ENCODE measurements at regions not wholly inside any gene's neighbourhood (a gene's known extent, or its start where the extent isn't known, plus 50 kb on each side); places are given as distances from the start of the nearest gene placed in this dataset.

GRCh38 chr11:92663539-92663938, 305.9 kb upstream of the MTNR1B start:
- Histone ChIP-seq H3K23me2 (ENCODE audit: insufficient read length, low read depth, low read length, poor library complexity, severe bottlenecking) (no peaks in the 10 kb centered on the region), H3K56ac (ENCODE audit: insufficient read length, low read depth, low read length) (no peak overlapping the region), H3K18ac (ENCODE audit: insufficient read length, low read depth, low read length) (no peak overlapping the region), H2BK120ac (ENCODE audit: low read depth, low read length, poor library complexity, severe bottlenecking) (no peak overlapping the region), H3K79me1 (ENCODE audit: insufficient read depth, low read depth, low read length, poor library complexity, severe bottlenecking) (no peaks in the 10 kb centered on the region), H4K91ac (ENCODE audit: insufficient read length, low read depth, low read length) (no peak overlapping the region), H3K27ac (ENCODE audit: insufficient read length, low read depth, low read length) (no peak overlapping the region), H2AFZ (ENCODE audit: low read length) (no peak overlapping the region), H3K23ac (ENCODE audit: insufficient read length, low read depth, low read length) (no peak overlapping the region), H4K5ac (ENCODE audit: insufficient read length, low read depth, low read length) (no peak overlapping the region), H2AK5ac (ENCODE audit: insufficient read length, low read length) (no peak overlapping the region), H3K9me3 (ENCODE audit: control insufficient read depth, low read depth, low read length) (no peaks in the 10 kb centered on the region), H3K4me2 (ENCODE audit: insufficient read depth, insufficient read length, low read length) (no peak overlapping the region), H3K79me2 (ENCODE audit: insufficient read depth, low read length) (no peaks in the 10 kb centered on the region), H3T11ph (ENCODE audit: low read length) (no peak overlapping the region), H3K4me1 (ENCODE audit: insufficient read depth, low read length) (peaks cover 4% of the 10 kb centered on the region; the same call in 1 of the 2 replicates), H2BK12ac (ENCODE audit: insufficient read length, low read depth, low read length) (no peak overlapping the region), H3K27me3 (ENCODE audit: insufficient read depth, low read length) (no peaks in the 10 kb centered on the region), H4K20me1 (ENCODE audit: control insufficient read depth, insufficient read depth, insufficient read length) (no peaks in the 10 kb centered on the region), H2BK5ac (ENCODE audit: insufficient read length, low read length) (no peak overlapping the region), H2BK20ac (ENCODE audit: low read depth, low read length, poor library complexity, severe bottlenecking) (no peak overlapping the region), H3K9ac (ENCODE audit: extremely low read depth, insufficient read length, low read length) (no peak overlapping the region), H4K8ac (replicated peaks; ENCODE audit: insufficient read length, low read depth, low read length) (no peak overlapping the region), H3K4ac (ENCODE audit: low read depth, low read length) (no peak overlapping the region), H3K14ac (ENCODE audit: insufficient read depth, low read length) (no peak overlapping the region), H2BK15ac (ENCODE audit: low read depth, low read length) (no peak overlapping the region)
- Mint-ChIP-seq H3K27ac (peak overlapping the region in 1 of 3 experiments; percentile 13; a peak in 1 of 7 replicates), H3K9me3 (no peaks in the 10 kb centered on the region), H3K36me3 (ENCODE audit: insufficient read depth in 1 of 3, low read depth in 3 of 3) (0 out of 7 replicates have a peak, but pooled peaks cover 0 to 2% (median 0%) of the 10 kb centered on the region in 3 experiments), H3K4me1 (peaks cover 21 to 27% of the 10 kb centered on the region in 2 experiments), H3K4me3 (no peak overlapping the region), H3K27me3 (ENCODE audit: low read depth) (no peaks in the 10 kb centered on the region)
- TF ChIP-seq CTCF (conservative IDR thresholded peaks at IDR 0.05): no peak
- no CpG with 5 or more reads among the region's 2 CpGs for WGBS (ENCODE audit: extremely low coverage, insufficient read length, low lambda C conversion rate)
- no peak for DNase-seq
